Heart left ventricle (tissue), 16 donors: ENCODE measurements at regions not wholly inside any gene's neighbourhood (a gene's known extent, or its start where the extent isn't known, plus 50 kb on each side); places are given as distances from the start of the nearest gene placed in this dataset.

Experiments
- ATAC-seq, 4 donors: fragments of 200-7000 bp; cut with Tn5 transposase; one replicate each; pipeline ENCODE4 v1.9.1; 2020 to 2022; ENCODE audit warnings: moderate library complexity in 4 of 4, mild to moderate bottlenecking in 3 of 4, moderate number of reproducible peaks in 1 of 4
- DNase-seq, 5 donors: peaks; one replicate each; pipeline ENCODE4 v3.0.0-alpha.2; 2020
- H3K27ac ChIP-seq, 12 donors: fragments of 200-600 bp; sonication (generic) in 4 of 12; one replicate each; pipeline versions ENCODE4 v1.5.0 to v1.8.0; 2016 to 2022; ENCODE audit warnings: mild to moderate bottlenecking in 2 of 12
- H3K27me3 ChIP-seq, 9 donors: fragments of 200-600 bp; sonication (generic) in 2 of 9; one replicate each; pipeline versions ENCODE4 v1.5.1 to v1.8.0; 2016 to 2022; ENCODE audit warnings: mild to moderate bottlenecking in 3 of 9
- H3K36me3 ChIP-seq, 9 donors: fragments of 200-600 bp; sonication (generic) in 2 of 9; one replicate each; pipeline versions ENCODE4 v1.5.0 to v1.8.0; 2018 to 2022; ENCODE audit warnings: mild to moderate bottlenecking in 2 of 9
- H3K4me1 ChIP-seq, 12 donors: fragments of 200-600 bp; sonication (generic) in 4 of 12; one replicate each; pipeline versions ENCODE4 v1.5.0 to v1.8.0; 2016 to 2022; ENCODE audit warnings: mild to moderate bottlenecking in 3 of 12
- H3K4me3 ChIP-seq, 12 donors: fragments of 200-600 bp; sonication (generic) in 4 of 12; one replicate each; pipeline versions ENCODE4 v1.5.0 to v1.8.0; 2017 to 2022; ENCODE audit warnings: mild to moderate bottlenecking in 9 of 12, moderate library complexity in 4 of 12
- H3K9me3 ChIP-seq, 12 donors: fragments of 200-600 bp; sonication (generic) in 4 of 12; one replicate each; pipeline versions ENCODE4 v1.5.0 to v1.8.0; 2016 to 2022; ENCODE audit warnings: mild to moderate bottlenecking in 1 of 12
- CTCF ChIP-seq, 12 donors: fragments of 200-600 bp; sonication (generic) in 4 of 12; IDR thresholded peaks; one replicate each; pipeline versions ENCODE4 v1.5.0 to v1.8.0; 2018 to 2022; ENCODE audit warnings: antibody characterized with exemption in 12 of 12, mild to moderate bottlenecking in 5 of 12
- POLR2A ChIP-seq, 2 donors: fragments of 450-650 bp; IDR thresholded peaks; one replicate each; pipeline ENCODE4 v1.6.1; 2017; ENCODE audit warnings: antibody characterized with exemption in 2 of 2, mild to moderate bottlenecking in 2 of 2, moderate library complexity in 2 of 2
- WGBS, 4 donors: extraction: QIAGEN DNeasy Blood & Tissue Kit in 2 of 4; methylation state at CpG; one replicate each; pipeline versions ENCODE4 v1.1.5 to v1.1.7; 2013 to 2018; 5-methylcytosine and 5-hydroxymethylcytosine counted together
- intact Hi-C, 10 donors: fragments of 100-400 bp; cut with DNase I; formaldehyde crosslinking; loops; one replicate each; pipeline versions ENCODE4 v1.11.1 to v1.14.2; 2022
- donor health status: ischemic (EF 13 %, LVEDD 7.1; RV severe dilation, severe dysfunction).
- donor health status: healthy with polysubstance abuse.
- donor health status: DM: no; HTN: yes; CAD: no.
- donor health status: DM: no; HTN: no; CAD: no.
- donor health status: ischemic (EF 25% LVEDD 6.9; RV normal size, moderate dysfunction).
- donor health status: ischemic (EF 25% LVEDD 5.7; RV mildly dilated, moderate dysfunction).
- donor health status: healthy.
- donor health status: DM: yes; HTN: yes; CAD: no.
- donor health status: ischemic (EF 35%, LVEDD 5.7; RV mildly dilated, moderate dysfunction).
- donor health status: nonischemic (EF 11% LVEDD 7.7; RV severe dilation, severe dysfunction).
- donor health status: DM: yes; HTN: yes; CAD: no.
- donor health status: PGD.
- donor health status: ischemic (EF 29% LVEDD 5.4; RV normal size, mild dysfunction).
- donor health status: nonischemic (EF 23%, LVEDD 6.1; RV moderate dilation, normal function).

- Histone ChIP-seq H3K27ac (no peak overlapping the region), H3K4me1 (no peaks in the 10 kb centered on the region), H3K4me3 (no peak overlapping the region), H3K36me3 (no peaks in the 10 kb centered on the region), H3K9me3 (no peaks in the 10 kb centered on the region), H3K27me3 (no peaks in the 10 kb centered on the region)
- TF ChIP-seq CTCF (IDR thresholded peaks at IDR 0.05) (no peak), POLR2A (IDR thresholded peaks at IDR 0.05) (no peak)
- intact Hi-C loops: no loop called here
- 85 to 90% (median 88%) methylated on average over 1 of the region's 1 CpG for WGBS, 4 donors
- DNase-seq: no peak
- no peak for ATAC-seq
Observed at GRCh38 chr5:4549351-4549750, 590.8 kb upstream of the ADAMTS16 start.

GRCh38 chr5:4551034-4551433 lies 589.1 kb upstream of the ADAMTS16 start:
- no peak for ATAC-seq
- Histone ChIP-seq H3K9me3 (no peaks in the 10 kb centered on the region), H3K36me3 (no peaks in the 10 kb centered on the region), H3K4me3 (no peak overlapping the region), H3K27ac (no peak overlapping the region), H3K4me1 (no peaks in the 10 kb centered on the region), H3K27me3 (no peaks in the 10 kb centered on the region)
- TF ChIP-seq POLR2A (IDR thresholded peaks at IDR 0.05): no peak
- WGBS, 4 donors: 55 to 70% (median 65%) methylated on average over 3 of the region's 3 CpGs
- intact Hi-C loops: no loop called here
- no peak for DNase-seq

- Histone ChIP-seq H3K9me3 (peaks cover 0 to 1% (median 0%) of the 10 kb centered on the region in 12 donors), H3K27ac (no peak overlapping the region), H3K27me3 (no peaks in the 10 kb centered on the region), H3K4me1 (no peaks in the 10 kb centered on the region), H3K36me3 (no peaks in the 10 kb centered on the region), H3K4me3 (no peak overlapping the region)
- intact Hi-C loops: no loop called here
- DNase-seq (no peak), ATAC-seq (no peak)
- TF ChIP-seq CTCF (IDR thresholded peaks at IDR 0.05) (no peak), POLR2A (IDR thresholded peaks at IDR 0.05) (no peak)
Observed at GRCh38 chr5:4553130-4553529, 587.0 kb upstream of the ADAMTS16 start.

- H3K27me3 ChIP-seq: no peaks in the 10 kb centered on the region
- DNase-seq: no peak
- H3K36me3 ChIP-seq: no peaks in the 10 kb centered on the region
- H3K27ac ChIP-seq: no peak overlapping the region
- H3K9me3 ChIP-seq: peaks cover 0 to 2% (median 0%) of the 10 kb centered on the region in 12 donors
- intact Hi-C loops: no loop called here
- 51 to 55% (median 54%) methylated on average over 6 of the region's 6 CpGs for WGBS, 4 donors
- no peak overlapping the region for H3K4me3 ChIP-seq
- H3K4me1 ChIP-seq: no peaks in the 10 kb centered on the region
- TF ChIP-seq POLR2A (IDR thresholded peaks at IDR 0.05): no peak
- TF ChIP-seq CTCF (IDR thresholded peaks at IDR 0.05): no peak
- no peak for ATAC-seq
Observed at GRCh38 chr5:4553978-4554377, 586.2 kb upstream of the ADAMTS16 start.

GRCh38 chr5:4555725-4556285 lies 584.3 kb upstream of the ADAMTS16 start:
- ATAC-seq (no peak), DNase-seq (no peak)
- Histone ChIP-seq H3K36me3 (no peaks in the 10 kb centered on the region), H3K9me3 (peaks cover 0 to 4% (median 0%) of the 10 kb centered on the region in 12 donors), H3K4me1 (no peaks in the 10 kb centered on the region), H3K27me3 (no peaks in the 10 kb centered on the region), H3K27ac (no peak overlapping the region), H3K4me3 (no peak overlapping the region)
- intact Hi-C loops: no loop called here
- TF ChIP-seq POLR2A (IDR thresholded peaks at IDR 0.05): no peak
- no peak for TF ChIP-seq CTCF (IDR thresholded peaks at IDR 0.05)
- WGBS, 4 donors: 85 to 89% (median 86%) methylated on average over 13 of the region's 13 CpGs
